WTC11 (cell line): ENCODE measurements at regions not wholly inside any gene's neighbourhood (a gene's known extent, or its start where the extent isn't known, plus 50 kb on each side); places are given as distances from the start of the nearest gene placed in this dataset.

Source experiments
- ATAC-seq: fragments of 200-7000 bp; cut with Tn5 transposase; 2 replicates; pipeline ENCODE4 v1.10.0; 2021; ENCODE audit warnings: mild to moderate bottlenecking, moderate library complexity
- CTCF ChIA-PET: fragments of 300-600 bp; sonication (Branson Sonifier 250); formaldehyde crosslinking; loops from one replicate; lab custom pipeline; 2021; ENCODE audit warnings: antibody characterized with exemption; lab: Charles Lee
- POLR2A ChIA-PET: fragments of 350-600 bp; sonication (Branson Sonifier 250); formaldehyde crosslinking; loops from one replicate; lab custom pipeline; 2021; ENCODE audit warnings: antibody characterized with exemption; lab: Charles Lee
- DNase-seq: peaks from one replicate; pipeline ENCODE4 v3.0.0; 2021; ENCODE audit warnings: low spot score
- H3K27ac Mint-ChIP-seq: 2 replicates; pipeline ENCODE4 v1.8.0; 2021; ENCODE audit warnings: mixed read lengths
- H3K27me3 Mint-ChIP-seq: 2 replicates; pipeline ENCODE4 v1.8.0; 2021; ENCODE audit warnings: low read depth, mild to moderate bottlenecking, moderate library complexity, mixed read lengths
- H3K36me3 Mint-ChIP-seq: 2 replicates; pipeline ENCODE4 v1.8.0; 2021; ENCODE audit warnings: mixed read lengths
- H3K4me1 Mint-ChIP-seq: 2 replicates; pipeline ENCODE4 v1.8.0; 2022; ENCODE audit warnings: mixed read lengths
- H3K4me3 Mint-ChIP-seq: 2 replicates; pipeline ENCODE4 v1.8.0; 2021; ENCODE audit warnings: mild to moderate bottlenecking, moderate library complexity, mixed read lengths
- H3K9me3 Mint-ChIP-seq: 2 replicates; pipeline ENCODE4 v1.8.0; 2021; ENCODE audit warnings: mixed read lengths
- ATF1 ChIP-seq: sonication (generic); formaldehyde crosslinking; IDR thresholded peaks from 2 replicates; pipeline ENCODE4 v1.8.1; 2023; ENCODE audit warnings: mild to moderate bottlenecking, moderate library complexity, missing genetic modification reagents
- CBFB ChIP-seq: sonication (generic); formaldehyde crosslinking; IDR thresholded peaks from 2 replicates; pipeline ENCODE4 v1.8.1; 2022; ENCODE audit warnings: mild to moderate bottlenecking, low read depth, missing genetic modification reagents
- CDX4 ChIP-seq: fragments of 250-450 bp; sonication (Bioruptor Pico); IDR thresholded peaks from 2 replicates; pipeline ENCODE4 v1.9.0; 2021; ENCODE audit warnings: moderate library complexity, mild to moderate bottlenecking, inconsistent platforms, borderline replicate concordance
- ELF4 ChIP-seq: sonication (generic); formaldehyde crosslinking; IDR thresholded peaks from 2 replicates; pipeline ENCODE4 v1.8.1; 2022; ENCODE audit warnings: low read depth, mild to moderate bottlenecking, moderate library complexity, missing genetic modification reagents
- ETV6 ChIP-seq: sonication (generic); formaldehyde crosslinking; IDR thresholded peaks from 2 replicates; pipeline ENCODE4 v1.8.1; 2022; ENCODE audit warnings: mild to moderate bottlenecking, missing genetic modification reagents
- IRF2 ChIP-seq: sonication (generic); formaldehyde crosslinking; IDR thresholded peaks from 2 replicates; pipeline ENCODE4 v1.8.0; 2022; ENCODE audit warnings: low read depth, missing genetic modification reagents, borderline replicate concordance
- KAT7 ChIP-seq: sonication (generic); formaldehyde crosslinking; IDR thresholded peaks from 2 replicates; pipeline ENCODE4 v1.8.1; 2023; ENCODE audit warnings: missing genetic modification reagents, mild to moderate bottlenecking, borderline replicate concordance
- NR1H2 ChIP-seq: sonication (generic); formaldehyde crosslinking; IDR thresholded peaks from 2 replicates; pipeline ENCODE4 v1.9.0; 2021; ENCODE audit warnings: mild to moderate bottlenecking, moderate library complexity, missing genetic modification reagents
- NR3C1 ChIP-seq: sonication (generic); formaldehyde crosslinking; conservative IDR thresholded peaks from 2 replicates; pipeline ENCODE4 v1.8.1; 2023; ENCODE audit warnings: low read depth, mild to moderate bottlenecking, missing genetic modification reagents
- OVOL2 ChIP-seq: fragments of 250-450 bp; sonication (Bioruptor Pico); IDR thresholded peaks from 2 replicates; pipeline ENCODE4 v1.9.0; 2021; ENCODE audit warnings: mild to moderate bottlenecking, borderline replicate concordance
- RELA ChIP-seq: sonication (generic); formaldehyde crosslinking; IDR thresholded peaks from 2 replicates; pipeline ENCODE4 v1.8.1; 2022; ENCODE audit warnings: missing genetic modification reagents, mild to moderate bottlenecking, borderline replicate concordance
- RORB ChIP-seq: fragments of 250-450 bp; sonication (Bioruptor Pico); IDR thresholded peaks from 2 replicates; pipeline ENCODE4 v1.9.0; 2021; ENCODE audit warnings: mild to moderate bottlenecking
- TEAD4 ChIP-seq: sonication (generic); formaldehyde crosslinking; IDR thresholded peaks from 2 replicates; pipeline ENCODE4 v1.8.0; 2022; ENCODE audit warnings: mild to moderate bottlenecking, missing genetic modification reagents
- TP53 ChIP-seq: sonication (generic); formaldehyde crosslinking; IDR thresholded peaks from 2 replicates; pipeline ENCODE4 v1.8.1; 2023; ENCODE audit warnings: mild to moderate bottlenecking, missing genetic modification reagents
- ZNF281 ChIP-seq: sonication (generic); formaldehyde crosslinking; IDR thresholded peaks from 2 replicates; pipeline ENCODE4 v1.8.0; 2023; ENCODE audit warnings: mild to moderate bottlenecking, missing genetic modification reagents
- TF ChIP-seq, protein P1 (sequence below): sonication (generic); formaldehyde crosslinking; IDR thresholded peaks from 2 replicates; pipeline ENCODE4 v1.8.1; 2023; ENCODE audit warnings: mild to moderate bottlenecking, missing genetic modification reagents, moderate library complexity
- TF ChIP-seq, protein P2 (sequence below): sonication (generic); formaldehyde crosslinking; IDR thresholded peaks from 2 replicates; pipeline ENCODE4 v1.8.1; 2022; ENCODE audit warnings: low read depth, mild to moderate bottlenecking, moderate library complexity, missing genetic modification reagents, borderline replicate concordance
- TF ChIP-seq, protein P3 (sequence below): fragments of 250-450 bp; sonication (Bioruptor Pico); IDR thresholded peaks from 2 replicates; pipeline ENCODE4 v1.8.0; 2021; ENCODE audit warnings: mild to moderate bottlenecking
- TF ChIP-seq, protein P4 (sequence below): sonication (generic); formaldehyde crosslinking; IDR thresholded peaks from 2 replicates; pipeline ENCODE4 v1.8.1; 2022; ENCODE audit warnings: missing genetic modification reagents, borderline replicate concordance

DNA sequence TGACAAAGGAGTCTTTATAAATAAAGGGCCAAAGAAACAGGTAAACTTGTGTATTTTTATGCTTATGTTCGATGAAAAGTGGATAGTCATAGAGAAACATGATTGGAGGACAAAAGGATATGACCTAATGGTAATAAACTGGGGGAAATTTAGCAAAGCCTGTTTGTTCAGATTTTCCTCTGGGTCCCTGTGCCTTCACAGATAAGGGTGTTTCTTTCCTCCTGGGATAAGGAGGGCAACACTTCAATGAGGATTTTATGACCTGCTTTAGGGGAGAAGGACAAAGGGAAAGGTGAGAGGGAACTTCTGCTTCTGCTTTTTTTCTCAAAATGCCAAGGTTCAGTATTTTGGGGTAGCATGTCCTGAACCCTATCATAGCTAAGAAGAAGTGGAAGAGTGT lies 531.3 kb upstream of the ALCAM start (continued):
- TF ChIP-seq ZNF281 (CRISPR knock-in tag) = no peak

DNA sequence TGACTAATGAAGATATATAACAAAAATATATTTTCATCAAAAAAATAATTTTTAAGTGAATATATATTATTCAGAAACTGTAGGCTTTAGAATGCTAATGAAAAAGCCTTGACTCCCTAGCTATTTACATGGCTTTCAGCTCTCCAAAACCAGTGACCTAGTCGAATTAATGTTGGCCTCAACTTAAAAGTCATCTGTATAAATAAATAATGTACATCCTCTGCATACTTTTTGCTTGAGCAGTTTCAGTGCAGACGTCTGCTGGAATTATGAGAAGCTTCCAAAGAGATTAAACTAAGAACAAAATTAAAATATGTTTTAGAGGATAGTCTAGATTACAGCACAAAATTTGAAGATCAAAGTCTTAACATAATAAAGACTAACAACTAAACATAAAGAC lies 520.4 kb upstream of the ALCAM start:
- peak overlapping the region; percentile 75; the same call in 1 of the 2 replicates for H3K27ac Mint-ChIP-seq
- DNase-seq (no peak), ATAC-seq (no peak)
- H3K27me3 Mint-ChIP-seq = peaks cover 5% of the 10 kb centered on the region; the same call in 1 of the 2 replicates
- peaks cover 30% of the 10 kb centered on the region for H3K36me3 Mint-ChIP-seq
- H3K9me3 Mint-ChIP-seq = peaks cover 37% of the 10 kb centered on the region
- no peak overlapping the region for H3K4me3 Mint-ChIP-seq
- no peak for TF ChIP-seq IRF2 (CRISPR knock-in tag)
- TF ChIP-seq NR3C1 (CRISPR knock-in tag) = no peak
- TF ChIP-seq TP53 = no peak
- TF ChIP-seq RORB (CRISPR knock-in tag) = no peak
- TF ChIP-seq RELA (CRISPR knock-in tag) = no peak
- no peak for TF ChIP-seq CDX4 (CRISPR knock-in tag)
- TF ChIP-seq, protein P1, sequence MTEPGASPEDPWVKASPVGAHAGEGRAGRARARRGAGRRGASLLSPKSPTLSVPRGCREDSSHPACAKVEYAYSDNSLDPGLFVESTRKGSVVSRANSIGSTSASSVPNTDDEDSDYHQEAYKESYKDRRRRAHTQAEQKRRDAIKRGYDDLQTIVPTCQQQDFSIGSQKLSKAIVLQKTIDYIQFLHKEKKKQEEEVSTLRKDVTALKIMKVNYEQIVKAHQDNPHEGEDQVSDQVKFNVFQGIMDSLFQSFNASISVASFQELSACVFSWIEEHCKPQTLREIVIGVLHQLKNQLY (CRISPR knock-in tag) = no peak
- no peak for TF ChIP-seq CBFB
- TF ChIP-seq, protein P2, sequence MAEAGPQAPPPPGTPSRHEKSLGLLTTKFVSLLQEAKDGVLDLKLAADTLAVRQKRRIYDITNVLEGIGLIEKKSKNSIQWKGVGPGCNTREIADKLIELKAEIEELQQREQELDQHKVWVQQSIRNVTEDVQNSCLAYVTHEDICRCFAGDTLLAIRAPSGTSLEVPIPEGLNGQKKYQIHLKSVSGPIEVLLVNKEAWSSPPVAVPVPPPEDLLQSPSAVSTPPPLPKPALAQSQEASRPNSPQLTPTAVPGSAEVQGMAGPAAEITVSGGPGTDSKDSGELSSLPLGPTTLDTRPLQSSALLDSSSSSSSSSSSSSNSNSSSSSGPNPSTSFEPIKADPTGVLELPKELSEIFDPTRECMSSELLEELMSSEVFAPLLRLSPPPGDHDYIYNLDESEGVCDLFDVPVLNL (CRISPR knock-in tag) = no peak
- no peak for TF ChIP-seq TEAD4 (CRISPR knock-in tag)
- no peak for TF ChIP-seq ETV6
- TF ChIP-seq, protein P3, sequence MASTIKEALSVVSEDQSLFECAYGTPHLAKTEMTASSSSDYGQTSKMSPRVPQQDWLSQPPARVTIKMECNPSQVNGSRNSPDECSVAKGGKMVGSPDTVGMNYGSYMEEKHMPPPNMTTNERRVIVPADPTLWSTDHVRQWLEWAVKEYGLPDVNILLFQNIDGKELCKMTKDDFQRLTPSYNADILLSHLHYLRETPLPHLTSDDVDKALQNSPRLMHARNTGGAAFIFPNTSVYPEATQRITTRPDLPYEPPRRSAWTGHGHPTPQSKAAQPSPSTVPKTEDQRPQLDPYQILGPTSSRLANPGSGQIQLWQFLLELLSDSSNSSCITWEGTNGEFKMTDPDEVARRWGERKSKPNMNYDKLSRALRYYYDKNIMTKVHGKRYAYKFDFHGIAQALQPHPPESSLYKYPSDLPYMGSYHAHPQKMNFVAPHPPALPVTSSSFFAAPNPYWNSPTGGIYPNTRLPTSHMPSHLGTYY (CRISPR knock-in tag) = no peak
- TF ChIP-seq, protein P4, sequence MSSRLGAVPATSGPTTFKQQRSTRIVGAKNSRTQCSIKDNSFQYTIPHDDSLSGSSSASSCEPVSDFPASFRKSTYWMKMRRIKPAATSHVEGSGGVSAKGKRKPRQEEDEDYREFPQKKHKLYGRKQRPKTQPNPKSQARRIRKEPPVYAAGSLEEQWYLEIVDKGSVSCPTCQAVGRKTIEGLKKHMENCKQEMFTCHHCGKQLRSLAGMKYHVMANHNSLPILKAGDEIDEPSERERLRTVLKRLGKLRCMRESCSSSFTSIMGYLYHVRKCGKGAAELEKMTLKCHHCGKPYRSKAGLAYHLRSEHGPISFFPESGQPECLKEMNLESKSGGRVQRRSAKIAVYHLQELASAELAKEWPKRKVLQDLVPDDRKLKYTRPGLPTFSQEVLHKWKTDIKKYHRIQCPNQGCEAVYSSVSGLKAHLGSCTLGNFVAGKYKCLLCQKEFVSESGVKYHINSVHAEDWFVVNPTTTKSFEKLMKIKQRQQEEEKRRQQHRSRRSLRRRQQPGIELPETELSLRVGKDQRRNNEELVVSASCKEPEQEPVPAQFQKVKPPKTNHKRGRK (CRISPR knock-in tag) = no peak
- no peak for TF ChIP-seq ATF1 (CRISPR knock-in tag)
- TF ChIP-seq NR1H2 (CRISPR knock-in tag) = no peak
- TF ChIP-seq, all 79 proteins: peak for 0
- CTCF ChIA-PET = no interaction called here
- POLR2A ChIA-PET = no interaction called here
- H3K4me1 Mint-ChIP-seq = peaks cover 29% of the 10 kb centered on the region

- POLR2A ChIA-PET = no interaction called here
- H3K4me3 Mint-ChIP-seq = no peak overlapping the region
Measured at GRCh38 chr3:104849070-104849469, 517.6 kb upstream of the ALCAM start.

More at GRCh38 chr3:104849070-104849469, 517.6 kb upstream of the ALCAM start:
- ATAC-seq = no peak
- H3K9me3 Mint-ChIP-seq = peaks cover 54% of the 10 kb centered on the region
- DNase-seq = no peak
- H3K36me3 Mint-ChIP-seq = peaks cover 41% of the 10 kb centered on the region
- TF ChIP-seq ELF4 (CRISPR knock-in tag) (no peak), ETV6 (no peak), OVOL2 (CRISPR knock-in tag) (no peak), KAT7 (no peak)
- CTCF ChIA-PET = no interaction called here
- H3K27ac Mint-ChIP-seq = no peak overlapping the region
- peaks cover 33% of the 10 kb centered on the region for H3K4me1 Mint-ChIP-seq
- peaks cover 5% of the 10 kb centered on the region; the same call in 1 of the 2 replicates for H3K27me3 Mint-ChIP-seq
